Pancreas (tissue), 10 donors: ENCODE measurements at regions not wholly inside any gene's neighbourhood (a gene's known extent, or its start where the extent isn't known, plus 50 kb on each side); places are given as distances from the start of the nearest gene placed in this dataset.

ENCODE experiments used
- ATAC-seq, 4 donors: fragments of 200-7000 bp; cut with Tn5 transposase; one replicate each; pipeline versions ENCODE4 v1.8.0 to v1.9.1; 2020; ENCODE audit warnings: mild to moderate bottlenecking in 4 of 4, moderate library complexity in 4 of 4
- DNase-seq, 6 donors: peaks; one replicate each; pipeline ENCODE4 v3.0.0-alpha.2; 2020
- FAIRE-seq: peaks from 2 replicates; lab custom pipeline; 2012; peaks lifted over from hg19 to GRCh38; lab: Jason Lieb, UNC
- H3K27ac ChIP-seq, 4 donors: fragments of 200-600 bp; sonication (generic); 1 replicate in 3 of 4; 2 replicates in 1 of 4; pipeline versions ENCODE4 v1.5.0 to v1.8.0; 2020
- H3K27me3 ChIP-seq, 4 donors: fragments of 200-600 bp; one replicate each; pipeline ENCODE4 v1.8.0; 2021
- H3K36me3 ChIP-seq, 3 donors: fragments of 200-600 bp; sonication (generic) in 1 of 3; one replicate each; pipeline versions ENCODE4 v1.5.0 to v1.8.0; 2020 to 2021
- H3K4me1 ChIP-seq, 3 donors: fragments of 200-600 bp; one replicate each; pipeline ENCODE4 v1.8.0; 2021
- H3K4me3 ChIP-seq, 4 donors: fragments of 200-600 bp; sonication (generic) in 2 of 4; one replicate each; pipeline versions ENCODE4 v1.5.0 to v1.8.0; 2020 to 2021
- H3K9me3 ChIP-seq, 4 donors: fragments of 200-600 bp; one replicate each; pipeline ENCODE4 v1.8.0; 2021
- CTCF ChIP-seq, 4 donors: fragments of 200-600 bp; sonication (generic) in 3 of 4; IDR thresholded peaks; one replicate each; pipeline versions ENCODE4 v1.5.0 to v1.8.0; 2021; ENCODE audit warnings: antibody characterized with exemption in 4 of 4
- WGBS, 2 donors: extraction: QIAGEN DNeasy Blood & Tissue Kit; methylation state at CpG; one replicate each; pipeline ENCODE4 v1.1.7; 2013; 5-methylcytosine and 5-hydroxymethylcytosine counted together
- intact Hi-C, 3 donors: fragments of 100-400 bp; cut with DNase I; formaldehyde crosslinking; loops; one replicate each; pipeline versions ENCODE4 v1.11.1 to v1.14.2; 2022
- donor health status: healthy with polysubstance abuse.
- donor health status: DM: no; HTN: no; CAD: no; lungs with moderate emphysema.
- donor health status: DM: no; HTN: no; CAD: no.
- donor health status: control.
- donor health status: control.
- donor health status: Bipolar disorder and iron deficiency.
- donor health status: DM: yes; HTN: yes; CAD: no.
- donor health status: DM: no; HTN: no; CAD: no.
- donor health status: DM: no; HTN: no; CAD: no.
- donor health status: DM: yes; HTN: yes; CAD: no.

GRCh38 chrX:109925656-109926055, 77.3 kb upstream of the TMEM164 start:
- FAIRE-seq: no peak

GRCh38 chrX:109926118-109926517, 76.8 kb upstream of the TMEM164 start:
- no peak for TF ChIP-seq CTCF (IDR thresholded peaks at IDR 0.05)
- Histone ChIP-seq H3K4me1 (no peaks in the 10 kb centered on the region), H3K27ac (no peak overlapping the region), H3K36me3 (no peaks in the 10 kb centered on the region), H3K9me3 (no peaks in the 10 kb centered on the region), H3K4me3 (no peak overlapping the region), H3K27me3 (peaks cover 0 to 5% (median 0%) of the 10 kb centered on the region in 4 donors)
- FAIRE-seq: no peak
- no peak for DNase-seq
- intact Hi-C loops: loop anchor here in 2 of 3 donors (10.0 kb wide), 1 partner anchor 219 kb away; no protein-coding TSS in a partner anchor
- 86 to 88% methylated on average over 5 of the region's 5 CpGs for WGBS, 2 donors
- ATAC-seq: no peak

More at GRCh38 chrX:109925656-109926055, 77.3 kb upstream of the TMEM164 start:
- no peaks in the 10 kb centered on the region for H3K9me3 ChIP-seq
- DNase-seq (no peak), ATAC-seq (no peak)
- TF ChIP-seq CTCF (IDR thresholded peaks at IDR 0.05): no peak
- intact Hi-C loops: loop anchor here in 2 of 3 donors (10.0 kb wide), 1 partner anchor 219 kb away; no protein-coding TSS in a partner anchor
- peaks cover 0 to 5% (median 0%) of the 10 kb centered on the region in 4 donors for H3K27me3 ChIP-seq
- H3K36me3 ChIP-seq: no peaks in the 10 kb centered on the region
- no peak overlapping the region for H3K4me3 ChIP-seq
- H3K27ac ChIP-seq: no peak overlapping the region
- no peaks in the 10 kb centered on the region for H3K4me1 ChIP-seq

- Histone ChIP-seq H3K4me3 (no peak overlapping the region), H3K9me3 (no peaks in the 10 kb centered on the region), H3K36me3 (no peaks in the 10 kb centered on the region), H3K27me3 (peaks cover 0 to 5% (median 0%) of the 10 kb centered on the region in 4 donors), H3K27ac (no peak overlapping the region), H3K4me1 (no peaks in the 10 kb centered on the region)
- 90 to 93% methylated on average over 5 of the region's 5 CpGs for WGBS, 2 donors
- no peak for TF ChIP-seq CTCF (IDR thresholded peaks at IDR 0.05)
- no peak for FAIRE-seq
- intact Hi-C loops: loop anchor here in 2 of 3 donors (10.0 kb wide), 1 partner anchor 218 kb away; no protein-coding TSS in a partner anchor
- no peak for ATAC-seq
- DNase-seq: no peak
Measured at GRCh38 chrX:109926743-109927662, 75.9 kb upstream of the TMEM164 start.

GRCh38 chrX:109927663-109928273, 75.1 kb upstream of the TMEM164 start:
- Histone ChIP-seq H3K27me3 (peaks cover 0 to 5% (median 0%) of the 10 kb centered on the region in 4 donors), H3K4me1 (no peaks in the 10 kb centered on the region), H3K9me3 (no peaks in the 10 kb centered on the region), H3K36me3 (no peaks in the 10 kb centered on the region), H3K4me3 (no peak overlapping the region), H3K27ac (no peak overlapping the region)
- WGBS, 2 donors: 97 to 99% methylated on average over 4 of the region's 4 CpGs
- FAIRE-seq: no peak
- DNase-seq: no peak
- intact Hi-C loops: loop anchor here in 2 of 3 donors (10.0 kb wide), 1 partner anchor 217 kb away; no protein-coding TSS in a partner anchor
- no peak for TF ChIP-seq CTCF (IDR thresholded peaks at IDR 0.05)
- no peak for ATAC-seq
